DOHH2 (cell line): ENCODE measurements at regions not wholly inside any gene's neighbourhood (a gene's known extent, or its start where the extent isn't known, plus 50 kb on each side); places are given as distances from the start of the nearest gene placed in this dataset.

Experiments used
- CTCF ChIP-seq: fragments of 200-600 bp; sonication (generic); IDR thresholded peaks from one replicate; pipeline ENCODE4 v1.5.1; 2014; ENCODE audit warnings: antibody characterized with exemption, mild to moderate bottlenecking, low read depth, low read length; ENCODE audit not compliant: poor library complexity, severe bottlenecking
- EZH2phosphoT487 ChIP-seq: fragments of 200-600 bp; sonication (generic); IDR thresholded peaks from 2 replicates; pipeline ENCODE4 v1.6.1; 2017; ENCODE audit warnings: borderline replicate concordance, mild to moderate bottlenecking, antibody characterized with exemption, low read length, moderate library complexity, mixed read lengths

GRCh38 chr4:155450676-155451075, 73.9 kb upstream of the MAP9 start:
- TF ChIP-seq CTCF (no peak), EZH2phosphoT487 (no peak)
